Neural cell (in vitro differentiated cells): ENCODE measurements at regions not wholly inside any gene's neighbourhood (a gene's known extent, or its start where the extent isn't known, plus 50 kb on each side); places are given as distances from the start of the nearest gene placed in this dataset.

Source experiments
- H2AFZ ChIP-seq: fragments of 200-600, 300-800 bp; sonication (generic), shearing (Covaris generic); 2 replicates; pipeline ENCODE4 v1.6.0; 2014; ENCODE audit warnings: low read depth, mild to moderate bottlenecking, antibody characterized with exemption, low read length, moderate library complexity
- H3F3A ChIP-seq: fragments of 200-600 bp; shearing (Covaris generic); 2 replicates; pipeline ENCODE4 v1.6.1; 2016; ENCODE audit warnings: mild to moderate bottlenecking, moderate library complexity, mixed read lengths, antibody characterized with exemption, low read length; ENCODE audit not compliant: insufficient read depth, poor library complexity, severe bottlenecking
- H3K27ac ChIP-seq: fragments of 200-600, 300-800 bp; sonication (generic), shearing (Covaris generic); 2 replicates; pipeline ENCODE4 v1.5.1; 2014; ENCODE audit warnings: mild to moderate bottlenecking, low read length, moderate library complexity
- H3K27me3 ChIP-seq: fragments of 300-800, 200-600 bp; sonication (generic), shearing (Covaris generic); 2 replicates; pipeline ENCODE4 v1.6.0; 2014; ENCODE audit warnings: mild to moderate bottlenecking, low read depth, low read length, moderate library complexity; ENCODE audit not compliant: insufficient read depth
- H3K36me3 ChIP-seq: fragments of 300-800, 200-600 bp; sonication (generic), shearing (Covaris generic); 2 replicates; pipeline ENCODE4 v1.5.1; 2014; ENCODE audit warnings: mild to moderate bottlenecking, antibody characterized with exemption, low read length, moderate library complexity; ENCODE audit not compliant: insufficient read depth
- H3K4me2 ChIP-seq: fragments of 300-800, 200-600 bp; sonication (generic), shearing (Covaris generic); 2 replicates; pipeline ENCODE4 v1.6.0; 2014; ENCODE audit warnings: mild to moderate bottlenecking, low read length
- H3K4me3 ChIP-seq: fragments of 300-800, 200-600 bp; sonication (generic), shearing (Covaris generic); 2 replicates; pipeline ENCODE4 v1.5.1; 2014; ENCODE audit warnings: mild to moderate bottlenecking, low read length, moderate library complexity
- H3K79me2 ChIP-seq: fragments of 200-600 bp; shearing (Covaris generic); replicated peaks from 2 replicates; pipeline ENCODE4 v1.6.0; 2014; ENCODE audit warnings: mild to moderate bottlenecking, low read length, moderate library complexity; ENCODE audit not compliant: insufficient read depth
- H3K9ac ChIP-seq: fragments of 300-800, 200-600 bp; sonication (generic), shearing (Covaris generic); 2 replicates; pipeline ENCODE4 v1.6.1; 2016; ENCODE audit warnings: mild to moderate bottlenecking, low read length, mixed read lengths
- H3K9me2 ChIP-seq: fragments of 200-600 bp; shearing (Covaris generic); 2 replicates; pipeline ENCODE4 v1.6.1; 2016; ENCODE audit warnings: mild to moderate bottlenecking, low read length, mixed read lengths; ENCODE audit not compliant: insufficient read depth
- H3K9me3 ChIP-seq: fragments of 200-600, 300-800 bp; sonication (generic), shearing (Covaris generic); 2 replicates; pipeline ENCODE4 v1.6.1; 2016; ENCODE audit warnings: mild to moderate bottlenecking, mixed run types, low read length, moderate library complexity, mixed read lengths
- H4K20me1 ChIP-seq: fragments of 200-600 bp; shearing (Covaris generic); 2 replicates; pipeline ENCODE4 v1.6.1; 2016; ENCODE audit warnings: mild to moderate bottlenecking, mixed run types; ENCODE audit not compliant: insufficient read depth
- EP300 ChIP-seq: fragments of 450-650 bp; conservative IDR thresholded peaks from 2 replicates; pipeline ENCODE4 v1.6.1; 2014; ENCODE audit warnings: antibody characterized with exemption, mild to moderate bottlenecking, moderate library complexity; ENCODE audit not compliant: poor library complexity, severe bottlenecking
- EZH2 ChIP-seq: fragments of 200-600, 300-800 bp; shearing (Covaris generic), sonication (generic); IDR thresholded peaks from 2 replicates; pipeline ENCODE4 v1.6.1; 2014; ENCODE audit warnings: antibody characterized with exemption, low read length, borderline replicate concordance, mild to moderate bottlenecking; ENCODE audit not compliant: insufficient read depth, poor library complexity, severe bottlenecking
- MXI1 ChIP-seq: fragments of 450-650 bp; conservative IDR thresholded peaks from 2 replicates; pipeline ENCODE4 v1.6.1; 2014; ENCODE audit warnings: antibody characterized with exemption, mild to moderate bottlenecking; ENCODE audit not compliant: poor library complexity, severe bottlenecking
- POLR2AphosphoS5 ChIP-seq: IDR thresholded peaks from 2 replicates; pipeline ENCODE4 v1.6.1; 2012
- RAD21 ChIP-seq: fragments of 450-650 bp; conservative IDR thresholded peaks from 2 replicates; pipeline ENCODE4 v1.6.1; 2014; ENCODE audit warnings: antibody characterized with exemption, mild to moderate bottlenecking, moderate library complexity
- SMC3 ChIP-seq: fragments of 450-650 bp; conservative IDR thresholded peaks from 2 replicates; pipeline ENCODE4 v1.6.1; 2014; ENCODE audit warnings: antibody characterized with exemption, mild to moderate bottlenecking, moderate library complexity; ENCODE audit not compliant: poor library complexity
- TAF1 ChIP-seq: IDR thresholded peaks from 2 replicates; pipeline ENCODE4 v1.6.1; 2012; ENCODE audit warnings: low read depth
- TF ChIP-seq, protein P1 (sequence below): IDR thresholded peaks from 2 replicates; pipeline ENCODE4 v1.6.1; 2012; ENCODE audit warnings: borderline replicate concordance
- TF ChIP-seq, protein P2 (sequence below): fragments of 450-650 bp; IDR thresholded peaks from 2 replicates; pipeline ENCODE4 v1.5.1; 2014; ENCODE audit warnings: antibody characterized with exemption, mild to moderate bottlenecking, moderate library complexity; ENCODE audit not compliant: poor library complexity, severe bottlenecking

- Histone ChIP-seq H3K79me2 (no peaks in the 10 kb centered on the region), H3K36me3 (no peaks in the 10 kb centered on the region), H3K27me3 (peaks cover 81% of the 10 kb centered on the region), H4K20me1 (no peaks in the 10 kb centered on the region), H2AFZ (no peak overlapping the region), H3K9me3 (no peaks in the 10 kb centered on the region), H3K9ac (no peak overlapping the region), H3K4me2 (no peak overlapping the region), H3K27ac (no peak overlapping the region), H3K4me3 (no peak overlapping the region), H3F3A (no peaks in the 10 kb centered on the region), H3K9me2 (no peaks in the 10 kb centered on the region)
- TF ChIP-seq TAF1 = no peak
- no peak for TF ChIP-seq EZH2
- TF ChIP-seq EP300 = no peak
- TF ChIP-seq MXI1 = no peak
- TF ChIP-seq, protein P1, sequence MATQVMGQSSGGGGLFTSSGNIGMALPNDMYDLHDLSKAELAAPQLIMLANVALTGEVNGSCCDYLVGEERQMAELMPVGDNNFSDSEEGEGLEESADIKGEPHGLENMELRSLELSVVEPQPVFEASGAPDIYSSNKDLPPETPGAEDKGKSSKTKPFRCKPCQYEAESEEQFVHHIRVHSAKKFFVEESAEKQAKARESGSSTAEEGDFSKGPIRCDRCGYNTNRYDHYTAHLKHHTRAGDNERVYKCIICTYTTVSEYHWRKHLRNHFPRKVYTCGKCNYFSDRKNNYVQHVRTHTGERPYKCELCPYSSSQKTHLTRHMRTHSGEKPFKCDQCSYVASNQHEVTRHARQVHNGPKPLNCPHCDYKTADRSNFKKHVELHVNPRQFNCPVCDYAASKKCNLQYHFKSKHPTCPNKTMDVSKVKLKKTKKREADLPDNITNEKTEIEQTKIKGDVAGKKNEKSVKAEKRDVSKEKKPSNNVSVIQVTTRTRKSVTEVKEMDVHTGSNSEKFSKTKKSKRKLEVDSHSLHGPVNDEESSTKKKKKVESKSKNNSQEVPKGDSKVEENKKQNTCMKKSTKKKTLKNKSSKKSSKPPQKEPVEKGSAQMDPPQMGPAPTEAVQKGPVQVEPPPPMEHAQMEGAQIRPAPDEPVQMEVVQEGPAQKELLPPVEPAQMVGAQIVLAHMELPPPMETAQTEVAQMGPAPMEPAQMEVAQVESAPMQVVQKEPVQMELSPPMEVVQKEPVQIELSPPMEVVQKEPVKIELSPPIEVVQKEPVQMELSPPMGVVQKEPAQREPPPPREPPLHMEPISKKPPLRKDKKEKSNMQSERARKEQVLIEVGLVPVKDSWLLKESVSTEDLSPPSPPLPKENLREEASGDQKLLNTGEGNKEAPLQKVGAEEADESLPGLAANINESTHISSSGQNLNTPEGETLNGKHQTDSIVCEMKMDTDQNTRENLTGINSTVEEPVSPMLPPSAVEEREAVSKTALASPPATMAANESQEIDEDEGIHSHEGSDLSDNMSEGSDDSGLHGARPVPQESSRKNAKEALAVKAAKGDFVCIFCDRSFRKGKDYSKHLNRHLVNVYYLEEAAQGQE = no peak
- TF ChIP-seq POLR2AphosphoS5 = no peak
- TF ChIP-seq, protein P2, sequence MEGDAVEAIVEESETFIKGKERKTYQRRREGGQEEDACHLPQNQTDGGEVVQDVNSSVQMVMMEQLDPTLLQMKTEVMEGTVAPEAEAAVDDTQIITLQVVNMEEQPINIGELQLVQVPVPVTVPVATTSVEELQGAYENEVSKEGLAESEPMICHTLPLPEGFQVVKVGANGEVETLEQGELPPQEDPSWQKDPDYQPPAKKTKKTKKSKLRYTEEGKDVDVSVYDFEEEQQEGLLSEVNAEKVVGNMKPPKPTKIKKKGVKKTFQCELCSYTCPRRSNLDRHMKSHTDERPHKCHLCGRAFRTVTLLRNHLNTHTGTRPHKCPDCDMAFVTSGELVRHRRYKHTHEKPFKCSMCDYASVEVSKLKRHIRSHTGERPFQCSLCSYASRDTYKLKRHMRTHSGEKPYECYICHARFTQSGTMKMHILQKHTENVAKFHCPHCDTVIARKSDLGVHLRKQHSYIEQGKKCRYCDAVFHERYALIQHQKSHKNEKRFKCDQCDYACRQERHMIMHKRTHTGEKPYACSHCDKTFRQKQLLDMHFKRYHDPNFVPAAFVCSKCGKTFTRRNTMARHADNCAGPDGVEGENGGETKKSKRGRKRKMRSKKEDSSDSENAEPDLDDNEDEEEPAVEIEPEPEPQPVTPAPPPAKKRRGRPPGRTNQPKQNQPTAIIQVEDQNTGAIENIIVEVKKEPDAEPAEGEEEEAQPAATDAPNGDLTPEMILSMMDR = no peak
- no peak for TF ChIP-seq SMC3
- TF ChIP-seq RAD21 = no peak
Observed at GRCh38 chr22:46075764-46076531, 74.4 kb upstream of the PPARA start.

DNA sequence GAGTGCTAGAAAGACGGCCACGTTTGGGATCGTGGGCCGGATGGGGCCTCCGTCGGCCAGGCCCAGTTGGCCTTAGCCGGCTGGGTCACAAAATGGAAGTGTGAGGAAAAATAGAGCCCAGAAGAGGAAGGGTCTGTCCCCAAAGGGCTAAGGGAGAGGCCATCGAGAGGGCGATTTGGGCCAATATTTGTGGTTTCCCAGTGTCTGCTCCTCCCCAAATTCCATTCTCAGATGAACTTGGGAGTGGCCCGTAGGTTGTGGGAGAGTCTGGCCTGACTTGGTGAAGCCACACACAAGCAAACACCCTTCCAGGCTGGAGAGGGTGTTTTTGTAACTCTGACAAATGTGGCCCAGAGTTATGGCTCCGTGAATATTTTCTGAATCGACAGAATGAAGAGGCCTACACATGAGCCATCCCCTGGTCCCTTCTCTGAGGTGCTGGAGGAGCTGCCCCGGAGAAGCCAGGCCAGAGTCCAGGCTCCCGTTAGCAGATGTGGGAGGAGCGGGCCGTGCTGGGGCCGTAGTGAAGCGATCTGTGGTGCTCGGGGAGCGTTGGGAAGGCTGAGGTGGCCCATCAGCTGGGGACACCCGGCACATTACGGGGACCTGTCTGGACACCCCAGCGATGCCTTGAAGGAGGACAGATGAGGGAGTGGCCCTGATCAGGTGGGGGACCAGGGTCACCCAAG is 73.5 kb upstream of the PPARA start:
- TF ChIP-seq, protein P1 = no peak
- TF ChIP-seq MXI1 (no peak), EP300 (no peak), POLR2AphosphoS5 (no peak), TAF1 (no peak), RAD21 (no peak), EZH2 (no peak), SMC3 (no peak)
- TF ChIP-seq, protein P2 = no peak
- H3F3A ChIP-seq = no peaks in the 10 kb centered on the region
- H3K9me3 ChIP-seq = no peaks in the 10 kb centered on the region
- H3K79me2 ChIP-seq = no peaks in the 10 kb centered on the region
- H3K4me3 ChIP-seq = no peak overlapping the region
- H3K9me2 ChIP-seq = no peaks in the 10 kb centered on the region
- H3K9ac ChIP-seq = no peak overlapping the region
- no peaks in the 10 kb centered on the region for H3K36me3 ChIP-seq
- no peak overlapping the region for H2AFZ ChIP-seq
- H3K4me2 ChIP-seq = no peak overlapping the region
- no peak overlapping the region for H3K27ac ChIP-seq
- no peaks in the 10 kb centered on the region for H4K20me1 ChIP-seq
- peaks cover 77% of the 10 kb centered on the region for H3K27me3 ChIP-seq
